ENCODE measurements at regions not wholly inside any gene's neighbourhood (a gene's known extent, or its start where the extent isn't known, plus 50 kb on each side); places are given as distances from the start of the nearest gene placed in this dataset.
A peak's percentile ranks its signal among the peaks of the same experiment; 100 is the strongest.

- H3K9me3 Mint-ChIP-seq (ENCODE audit: low read depth) = no peaks in the 10 kb centered on the region
- peak overlapping the region; percentile 94 for H3K27ac Mint-ChIP-seq
- peak overlapping the region; percentile 55 for H3K4me3 Mint-ChIP-seq
- H3K27me3 Mint-ChIP-seq = no peaks in the 10 kb centered on the region
- H3K36me3 Mint-ChIP-seq = peaks cover 11% of the 10 kb centered on the region
- H3K4me1 Mint-ChIP-seq (ENCODE audit: low read depth) = peaks cover 97% of the 10 kb centered on the region
Observed at GRCh38 chr6:111988926-111989325, 65.0 kb upstream of the CCN6 start.

- Mint-ChIP-seq H3K4me1 (ENCODE audit: low read depth) (peaks cover 98% of the 10 kb centered on the region), H3K4me3 (peak overlapping the region; percentile 55), H3K27ac (peak overlapping the region; percentile 94), H3K36me3 (peaks cover 9% of the 10 kb centered on the region), H3K27me3 (no peaks in the 10 kb centered on the region), H3K9me3 (ENCODE audit: low read depth) (no peaks in the 10 kb centered on the region)
Observed at GRCh38 chr6:111989743-111990142, 64.2 kb upstream of the CCN6 start.

DNA sequence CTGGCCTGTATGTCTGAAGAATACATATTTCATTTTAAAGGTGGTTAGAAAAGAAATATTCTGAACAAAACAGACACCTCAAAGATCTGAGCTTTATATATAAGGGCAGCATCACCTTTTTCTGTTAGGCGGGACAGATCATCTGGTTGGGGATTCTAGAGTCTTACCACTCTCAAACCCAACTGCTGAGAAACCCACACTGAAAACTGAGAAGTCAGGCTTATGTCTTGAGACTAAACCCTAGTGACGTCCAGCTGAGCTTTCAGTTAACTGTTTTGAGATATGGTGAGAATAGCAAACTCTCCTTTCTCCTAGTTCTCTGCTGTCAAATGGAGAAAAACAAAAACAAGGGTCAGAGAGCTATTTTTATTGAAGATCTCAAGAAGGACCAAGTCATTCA, 63.7 kb upstream of the CCN6 start:
- H3K36me3 Mint-ChIP-seq = peaks cover 6% of the 10 kb centered on the region
- H3K9me3 Mint-ChIP-seq (ENCODE audit: low read depth) = no peaks in the 10 kb centered on the region
- H3K27me3 Mint-ChIP-seq = no peaks in the 10 kb centered on the region
- peak overlapping the region; percentile 55 for H3K4me3 Mint-ChIP-seq
- peak overlapping the region; percentile 94 for H3K27ac Mint-ChIP-seq
- peaks cover 97% of the 10 kb centered on the region for H3K4me1 Mint-ChIP-seq (ENCODE audit: low read depth)

DNA sequence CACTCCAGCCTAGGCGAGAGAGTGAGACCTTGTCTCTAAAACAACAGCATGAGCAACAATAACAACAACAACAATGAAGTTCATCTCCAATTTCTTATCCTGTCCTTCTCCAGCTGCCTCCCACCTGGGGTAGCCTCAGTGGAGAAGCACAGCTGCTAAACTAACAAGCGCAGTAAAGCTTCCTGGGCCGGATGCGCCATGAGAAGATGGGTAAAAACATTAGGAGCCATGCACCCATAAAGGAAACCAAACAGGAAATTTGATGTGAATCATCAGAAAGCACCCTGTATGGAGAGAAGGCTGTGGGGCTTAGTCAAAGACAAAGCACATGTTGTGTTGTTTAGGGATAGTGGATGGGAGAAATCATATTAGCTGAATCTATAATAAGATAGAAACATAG, 61.1 kb upstream of the CCN6 start:
- Mint-ChIP-seq H3K9me3 (ENCODE audit: low read depth) (no peaks in the 10 kb centered on the region), H3K4me1 (ENCODE audit: low read depth) (peaks cover 91% of the 10 kb centered on the region), H3K4me3 (peak overlapping the region; percentile 64), H3K36me3 (peaks cover 2% of the 10 kb centered on the region), H3K27ac (peak overlapping the region; percentile 94), H3K27me3 (no peaks in the 10 kb centered on the region)

DNA sequence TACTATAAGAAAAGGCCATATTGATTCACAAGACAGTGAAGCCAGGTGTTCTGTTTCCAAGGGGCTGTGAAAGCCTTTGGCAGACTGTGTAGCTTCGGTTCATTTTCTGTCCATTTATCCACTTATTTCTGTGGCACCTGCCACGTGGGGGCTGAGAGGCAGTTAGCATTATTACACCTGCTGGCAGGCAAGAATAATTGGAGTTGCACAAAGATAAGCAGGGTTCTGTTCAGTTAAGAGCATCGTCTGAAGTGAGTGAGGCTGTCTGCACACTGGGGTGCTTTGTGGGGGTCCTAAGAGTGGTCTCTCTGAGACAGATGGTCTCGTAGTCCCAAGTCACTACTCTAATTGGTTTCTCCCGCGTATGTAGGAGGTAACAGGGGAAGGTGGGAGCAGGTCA, 60.6 kb upstream of the CCN6 start:
- Mint-ChIP-seq H3K27me3 (no peaks in the 10 kb centered on the region), H3K36me3 (no peaks in the 10 kb centered on the region), H3K4me3 (peak overlapping the region; percentile 64), H3K4me1 (ENCODE audit: low read depth) (peaks cover 86% of the 10 kb centered on the region), H3K27ac (peak overlapping the region; percentile 94), H3K9me3 (ENCODE audit: low read depth) (no peaks in the 10 kb centered on the region)

DNA sequence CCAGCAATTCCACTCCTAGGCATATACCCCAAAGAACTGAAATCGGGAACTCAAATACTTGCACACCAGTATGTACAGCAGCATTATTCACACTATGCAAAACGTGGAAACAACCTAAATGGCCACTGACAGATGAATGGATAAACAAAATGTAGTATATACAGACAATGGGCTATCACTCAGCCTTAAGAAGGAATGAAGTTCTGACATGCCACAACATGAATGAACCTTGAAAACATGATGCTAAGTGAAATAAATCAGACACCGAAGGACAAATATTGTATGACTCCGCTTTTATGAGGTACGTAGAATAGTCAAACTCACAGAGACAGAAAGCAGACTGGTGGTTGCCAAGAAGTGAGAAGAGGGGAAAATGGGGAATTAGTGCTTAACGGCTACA, 59.1 kb upstream of the CCN6 start:
- peak overlapping the region; percentile 80 for H3K27ac Mint-ChIP-seq
- H3K36me3 Mint-ChIP-seq = no peaks in the 10 kb centered on the region
- H3K4me1 Mint-ChIP-seq (ENCODE audit: low read depth) = peaks cover 71% of the 10 kb centered on the region
- no peaks in the 10 kb centered on the region for H3K9me3 Mint-ChIP-seq (ENCODE audit: low read depth)
- peak overlapping the region; percentile 14 for H3K4me3 Mint-ChIP-seq
- H3K27me3 Mint-ChIP-seq = no peaks in the 10 kb centered on the region

DNA sequence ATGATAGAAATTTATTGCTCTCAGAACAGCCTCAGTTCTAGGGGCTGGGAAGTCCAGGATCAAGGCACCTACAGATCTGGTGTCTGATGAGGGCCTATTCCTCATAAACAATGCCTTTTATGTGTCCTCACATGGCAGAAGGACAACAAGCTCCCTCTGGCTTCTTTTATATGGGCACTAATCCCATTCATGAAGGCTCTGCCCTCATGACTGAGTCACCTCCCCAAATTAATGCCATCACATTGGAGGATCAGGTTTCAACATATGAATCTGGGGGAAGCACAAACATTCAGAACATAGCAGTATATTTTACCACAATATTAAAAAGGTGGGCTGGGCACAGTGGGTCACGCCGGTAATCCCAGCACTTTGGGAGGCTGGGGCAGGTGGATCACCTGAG, 58.5 kb upstream of the CCN6 start:
- H3K36me3 Mint-ChIP-seq = no peaks in the 10 kb centered on the region
- H3K4me3 Mint-ChIP-seq = no peak overlapping the region
- H3K4me1 Mint-ChIP-seq (ENCODE audit: low read depth) = peaks cover 65% of the 10 kb centered on the region
- no peaks in the 10 kb centered on the region for H3K9me3 Mint-ChIP-seq (ENCODE audit: low read depth)
- no peaks in the 10 kb centered on the region for H3K27me3 Mint-ChIP-seq
- H3K27ac Mint-ChIP-seq = peak overlapping the region; percentile 66

GRCh38 chr6:111996144-111996865, 57.6 kb upstream of the CCN6 start:
- Mint-ChIP-seq H3K4me3 (peak overlapping the region; percentile 81), H3K27me3 (no peaks in the 10 kb centered on the region), H3K9me3 (ENCODE audit: low read depth) (no peaks in the 10 kb centered on the region), H3K4me1 (ENCODE audit: low read depth) (peaks cover 56% of the 10 kb centered on the region), H3K27ac (peak overlapping the region; percentile 89), H3K36me3 (no peaks in the 10 kb centered on the region)

DNA sequence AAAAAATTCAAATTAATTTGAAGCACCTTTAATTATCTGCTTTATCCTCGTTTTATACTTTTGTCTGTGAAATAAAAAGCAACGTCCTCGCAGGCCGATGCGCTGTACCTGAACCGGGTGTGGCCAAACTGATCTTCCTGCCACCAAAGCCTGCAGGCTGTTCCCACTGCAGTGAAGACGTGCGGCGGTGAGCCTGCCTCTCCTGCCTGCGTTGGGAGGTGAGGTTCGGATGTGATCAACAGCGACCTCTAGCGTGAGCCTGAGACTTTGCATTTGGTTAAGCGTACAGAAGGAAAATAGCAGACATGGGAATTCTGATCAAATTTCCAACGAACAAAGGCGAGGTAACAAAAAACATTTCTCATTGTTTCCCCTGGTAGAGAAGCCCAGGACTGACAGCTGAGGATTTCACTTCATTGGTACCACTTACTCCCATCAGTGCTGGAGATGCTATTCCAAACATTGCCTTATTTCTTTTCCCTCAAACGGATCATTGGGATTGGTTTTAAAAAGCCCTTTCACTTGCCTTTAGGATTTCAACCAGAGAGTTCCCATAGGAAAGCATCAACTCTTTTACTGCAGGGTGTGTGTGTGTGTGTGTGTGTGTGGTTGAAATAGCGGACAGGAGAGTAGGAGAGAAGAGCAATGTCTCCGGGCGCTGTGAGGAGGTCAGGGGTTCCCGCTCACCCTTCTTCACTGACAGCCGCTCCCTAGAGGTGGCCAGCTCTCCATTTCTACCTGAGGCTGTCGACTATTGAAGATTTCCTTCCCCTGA, 56.6 kb upstream of the CCN6 start:
- Mint-ChIP-seq H3K4me1 (ENCODE audit: low read depth) (peaks cover 48% of the 10 kb centered on the region), H3K9me3 (ENCODE audit: low read depth) (no peaks in the 10 kb centered on the region), H3K27ac (peak overlapping the region; percentile 89), H3K36me3 (no peaks in the 10 kb centered on the region), H3K27me3 (no peaks in the 10 kb centered on the region), H3K4me3 (peak overlapping the region; percentile 81)

DNA sequence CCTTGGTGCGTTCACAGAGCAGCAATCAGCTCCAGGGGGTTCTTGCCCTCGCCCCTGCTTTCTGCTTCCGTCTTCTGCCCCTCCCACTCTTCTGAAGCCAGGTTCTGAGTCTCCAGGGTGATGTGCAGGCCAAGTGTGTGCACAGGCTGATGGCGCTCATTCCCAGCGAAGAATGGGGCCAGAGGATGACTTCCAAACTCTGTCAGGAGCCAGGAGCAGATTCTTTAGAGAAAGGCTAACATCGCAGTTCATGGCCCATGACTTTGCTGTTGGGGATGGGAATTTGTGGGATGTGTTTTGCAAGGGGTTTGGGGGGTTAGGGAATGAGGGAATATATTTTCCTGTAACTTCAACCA, 56.1 kb upstream of the CCN6 start:
- Mint-ChIP-seq H3K27me3 (no peaks in the 10 kb centered on the region), H3K4me3 (no peak overlapping the region), H3K27ac (no peak overlapping the region)

DNA sequence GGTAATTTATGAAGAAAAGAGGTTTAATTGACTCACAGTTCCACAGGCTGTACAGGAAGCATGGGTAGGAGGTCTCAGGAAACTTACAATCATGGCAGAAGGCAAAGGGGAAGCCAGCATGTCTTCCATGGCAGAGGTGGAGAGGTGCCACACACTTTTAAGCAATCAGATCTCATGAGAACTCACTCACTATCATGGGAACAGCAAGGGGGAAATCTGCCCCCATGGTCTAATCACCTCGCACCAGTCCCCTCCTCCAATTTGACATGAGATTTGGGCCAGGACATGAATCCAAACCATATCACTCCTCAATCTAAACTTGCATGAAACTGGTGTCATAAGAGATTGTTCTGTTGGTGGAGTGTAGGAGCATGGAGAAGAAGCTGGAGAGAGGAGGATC, 51.6 kb upstream of the CCN6 start:
- Mint-ChIP-seq H3K27ac (no peak overlapping the region), H3K36me3 (no peaks in the 10 kb centered on the region), H3K27me3 (no peaks in the 10 kb centered on the region), H3K9me3 (ENCODE audit: low read depth) (no peaks in the 10 kb centered on the region), H3K4me1 (ENCODE audit: low read depth) (peaks cover 10% of the 10 kb centered on the region), H3K4me3 (no peak overlapping the region)

More for the DNA sequence above, 56.1 kb upstream of the CCN6 start:
- Mint-ChIP-seq H3K9me3 (ENCODE audit: low read depth) (no peaks in the 10 kb centered on the region), H3K4me1 (ENCODE audit: low read depth) (peaks cover 43% of the 10 kb centered on the region), H3K36me3 (no peaks in the 10 kb centered on the region)
